ENCODE measurements at regions not wholly inside any gene's neighbourhood (a gene's known extent, or its start where the extent isn't known, plus 50 kb on each side); places are given as distances from the start of the nearest gene placed in this dataset.

DNA sequence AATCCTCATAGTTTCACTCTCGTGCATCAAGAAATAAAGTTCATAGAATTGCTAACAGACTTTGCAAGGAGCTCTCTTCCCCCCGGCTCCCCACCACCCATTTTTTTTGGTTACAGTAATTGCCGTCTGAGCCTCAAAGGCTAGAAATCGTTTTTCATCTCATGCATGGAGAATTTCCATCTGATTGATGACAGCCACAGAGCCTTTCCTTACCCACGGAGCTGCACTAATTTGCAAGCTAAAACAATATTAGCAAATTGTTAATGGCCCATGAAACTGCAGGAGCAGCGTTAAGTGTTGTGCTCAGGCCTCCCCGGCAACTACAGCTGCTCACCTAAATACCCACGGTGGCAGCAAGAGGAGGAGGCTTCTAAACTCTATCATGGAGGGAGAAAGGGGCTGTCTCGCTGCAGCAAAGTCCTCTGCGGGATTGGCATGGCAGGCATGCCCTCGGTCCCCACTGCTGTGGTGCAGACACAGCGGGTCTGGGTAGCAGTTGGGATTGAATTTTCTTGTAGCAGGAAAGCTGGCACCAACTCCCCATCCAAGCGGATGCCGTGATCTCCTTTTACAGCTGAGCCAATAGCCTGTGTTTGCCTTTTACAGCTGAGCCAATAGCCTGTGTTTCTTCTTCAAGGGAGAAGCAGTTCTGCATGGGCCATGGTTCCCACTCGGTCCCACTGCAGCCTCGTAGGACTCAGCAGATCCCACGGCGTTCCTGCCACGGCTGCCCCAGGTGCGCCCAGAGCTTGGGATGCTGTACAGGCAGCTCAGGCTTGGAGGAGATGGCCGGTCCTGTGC, 412.3 kb downstream of the BRD1 start:
- TF ChIP-seq, protein P1, sequence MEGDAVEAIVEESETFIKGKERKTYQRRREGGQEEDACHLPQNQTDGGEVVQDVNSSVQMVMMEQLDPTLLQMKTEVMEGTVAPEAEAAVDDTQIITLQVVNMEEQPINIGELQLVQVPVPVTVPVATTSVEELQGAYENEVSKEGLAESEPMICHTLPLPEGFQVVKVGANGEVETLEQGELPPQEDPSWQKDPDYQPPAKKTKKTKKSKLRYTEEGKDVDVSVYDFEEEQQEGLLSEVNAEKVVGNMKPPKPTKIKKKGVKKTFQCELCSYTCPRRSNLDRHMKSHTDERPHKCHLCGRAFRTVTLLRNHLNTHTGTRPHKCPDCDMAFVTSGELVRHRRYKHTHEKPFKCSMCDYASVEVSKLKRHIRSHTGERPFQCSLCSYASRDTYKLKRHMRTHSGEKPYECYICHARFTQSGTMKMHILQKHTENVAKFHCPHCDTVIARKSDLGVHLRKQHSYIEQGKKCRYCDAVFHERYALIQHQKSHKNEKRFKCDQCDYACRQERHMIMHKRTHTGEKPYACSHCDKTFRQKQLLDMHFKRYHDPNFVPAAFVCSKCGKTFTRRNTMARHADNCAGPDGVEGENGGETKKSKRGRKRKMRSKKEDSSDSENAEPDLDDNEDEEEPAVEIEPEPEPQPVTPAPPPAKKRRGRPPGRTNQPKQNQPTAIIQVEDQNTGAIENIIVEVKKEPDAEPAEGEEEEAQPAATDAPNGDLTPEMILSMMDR (IDR thresholded peaks at IDR 0.05; ENCODE audit: insufficient read depth, low read length, severe bottlenecking), result no peak
- H3K4me3 ChIP-seq (ENCODE audit: low read depth, low read length), result no peak overlapping the region
- FAIRE-seq (no peak), DNase-seq (ENCODE audit: low read depth) (no peak)
- H3K36me3 ChIP-seq (ENCODE audit: control insufficient read depth, insufficient read depth, low read length), result no peaks in the 10 kb centered on the region
- no peaks in the 10 kb centered on the region for H3K27me3 ChIP-seq (ENCODE audit: control insufficient read depth, insufficient read depth, low read length)

DNA sequence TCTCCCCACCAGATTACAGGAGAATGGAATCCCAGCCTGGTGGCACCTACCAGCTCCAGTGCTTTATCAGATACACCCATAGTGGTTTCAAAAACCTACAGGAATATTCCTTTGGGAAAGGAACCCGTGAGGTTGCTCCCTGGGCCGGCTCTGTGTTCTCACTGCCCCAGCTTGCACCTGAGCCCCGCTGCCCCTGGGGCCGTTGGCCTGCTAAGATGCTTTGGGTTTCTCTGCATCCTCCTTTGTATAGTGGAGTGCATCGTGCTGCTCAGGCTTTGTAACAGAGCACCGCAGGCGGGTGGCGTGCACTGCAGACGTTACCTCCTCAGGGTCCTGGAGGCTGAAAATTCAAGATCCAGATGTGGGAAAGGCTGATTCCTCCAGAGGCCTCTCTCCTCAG, 414.1 kb downstream of the BRD1 start:
- TF ChIP-seq, protein P1 (IDR thresholded peaks at IDR 0.05; ENCODE audit: insufficient read depth, low read length, severe bottlenecking), result no peak
- no peak overlapping the region for H3K4me3 ChIP-seq (ENCODE audit: low read depth, low read length)
- H3K36me3 ChIP-seq (ENCODE audit: control insufficient read depth, insufficient read depth, low read length), result no peaks in the 10 kb centered on the region
- H3K27me3 ChIP-seq (ENCODE audit: control insufficient read depth, insufficient read depth, low read length), result no peaks in the 10 kb centered on the region
- no peak for FAIRE-seq
- DNase-seq (ENCODE audit: low read depth), result no peak

DNA sequence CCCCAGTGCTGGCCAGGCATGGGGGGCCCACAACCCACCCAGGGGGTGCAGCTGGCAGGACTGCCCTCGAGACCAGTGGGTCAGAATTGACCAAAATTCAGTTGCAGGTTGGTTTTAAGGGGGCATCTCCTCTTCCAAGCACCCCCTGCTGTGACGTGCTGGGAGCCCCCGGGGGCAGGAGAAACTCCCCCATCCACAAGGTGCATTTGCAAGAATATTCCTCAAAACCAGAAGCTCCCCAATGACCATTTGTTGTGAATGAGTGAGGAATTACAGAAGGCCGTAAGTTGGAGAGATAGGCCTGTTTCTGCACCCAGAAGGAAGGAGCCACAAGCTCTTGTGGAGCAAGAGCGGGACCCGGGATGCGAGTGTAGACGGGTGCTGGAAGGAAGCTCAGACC, 414.5 kb downstream of the BRD1 start:
- no peak for FAIRE-seq

DNA sequence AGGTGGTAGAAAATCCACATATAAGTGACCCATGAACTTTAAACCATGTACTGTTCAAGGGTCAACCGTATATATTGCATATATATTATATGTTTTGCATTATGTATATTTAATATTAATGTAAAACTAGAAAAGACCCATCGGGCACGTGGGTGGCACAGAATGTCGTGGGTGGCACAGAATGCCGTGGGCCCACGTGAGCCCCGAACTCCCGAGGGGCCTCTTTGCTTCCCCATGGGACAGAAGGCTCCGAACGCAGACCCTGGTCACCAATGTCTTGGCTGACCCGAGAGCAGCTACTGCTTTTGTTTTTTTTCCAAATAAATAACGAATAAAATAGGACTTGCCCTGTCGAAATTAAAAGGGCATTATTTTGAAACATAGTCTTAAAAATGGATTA, 415.4 kb downstream of the BRD1 start:
- Histone ChIP-seq H3K27me3 (ENCODE audit: control insufficient read depth, insufficient read depth, low read length) (no peaks in the 10 kb centered on the region), H3K4me3 (ENCODE audit: low read depth, low read length) (no peak overlapping the region), H3K36me3 (ENCODE audit: control insufficient read depth, insufficient read depth, low read length) (no peaks in the 10 kb centered on the region)
- FAIRE-seq, result no peak
- TF ChIP-seq, protein P1 (IDR thresholded peaks at IDR 0.05; ENCODE audit: insufficient read depth, low read length, severe bottlenecking), result no peak
- no peak for DNase-seq (ENCODE audit: low read depth)

More for the DNA sequence above, 414.5 kb downstream of the BRD1 start:
- TF ChIP-seq, protein P1 (IDR thresholded peaks at IDR 0.05; ENCODE audit: insufficient read depth, low read length, severe bottlenecking), result no peak
- Histone ChIP-seq H3K27me3 (ENCODE audit: control insufficient read depth, insufficient read depth, low read length) (no peaks in the 10 kb centered on the region), H3K4me3 (ENCODE audit: low read depth, low read length) (no peak overlapping the region), H3K36me3 (ENCODE audit: control insufficient read depth, insufficient read depth, low read length) (no peaks in the 10 kb centered on the region)
- DNase-seq (ENCODE audit: low read depth), result no peak

DNA sequence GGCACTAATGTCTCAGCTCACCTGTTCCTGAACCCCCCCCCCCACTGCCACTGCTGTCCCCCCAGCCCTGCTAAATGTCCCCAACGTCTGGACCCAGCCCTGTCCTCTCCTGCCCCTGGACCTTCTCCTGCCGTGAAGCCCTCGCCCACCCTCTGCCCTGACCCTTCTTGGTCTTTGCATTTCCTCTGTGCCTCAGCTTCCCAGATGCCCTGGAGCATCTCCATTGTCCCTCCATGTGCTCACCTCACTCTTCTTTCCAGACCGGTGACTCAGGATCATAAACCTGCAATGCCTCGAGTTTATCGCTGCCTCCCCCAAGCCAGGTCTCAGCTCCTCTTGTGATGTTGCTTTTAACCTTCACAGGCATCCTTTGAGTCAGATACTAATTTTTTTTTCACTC, 416.4 kb downstream of the BRD1 start:
- H3K27me3 ChIP-seq (ENCODE audit: control insufficient read depth, insufficient read depth, low read length), result no peaks in the 10 kb centered on the region
- FAIRE-seq (no peak), DNase-seq (ENCODE audit: low read depth) (no peak)
- no peak overlapping the region for H3K4me3 ChIP-seq (ENCODE audit: low read depth, low read length)
- TF ChIP-seq, protein P1 (IDR thresholded peaks at IDR 0.05; ENCODE audit: insufficient read depth, low read length, severe bottlenecking), result no peak
- H3K36me3 ChIP-seq (ENCODE audit: control insufficient read depth, insufficient read depth, low read length), result no peaks in the 10 kb centered on the region

Data from bronchial epithelial cell (primary cell).